ENCODE measurements at regions not wholly inside any gene's neighbourhood (a gene's known extent, or its start where the extent isn't known, plus 50 kb on each side); places are given as distances from the start of the nearest gene placed in this dataset.

GRCh38 chr2:82827426-82827825 is 1631.7 kb downstream of the SUCLG1 start:
- DNase-seq (ENCODE audit: extremely low read depth, insufficient read length) = no peak
- TF ChIP-seq CTCF (IDR thresholded peaks at IDR 0.05; ENCODE audit: insufficient read depth, low read length, poor library complexity, severe bottlenecking) = no peak
- no peaks in the 10 kb centered on the region for H3K36me3 ChIP-seq (ENCODE audit: control insufficient read depth, insufficient read depth, low read length)
- no peaks in the 10 kb centered on the region for H3K27me3 ChIP-seq (replicated peaks; ENCODE audit: control insufficient read depth, insufficient read depth, low read length)
- no peak overlapping the region for H3K4me3 ChIP-seq (replicated peaks; ENCODE audit: low read depth, low read length)

DNA sequence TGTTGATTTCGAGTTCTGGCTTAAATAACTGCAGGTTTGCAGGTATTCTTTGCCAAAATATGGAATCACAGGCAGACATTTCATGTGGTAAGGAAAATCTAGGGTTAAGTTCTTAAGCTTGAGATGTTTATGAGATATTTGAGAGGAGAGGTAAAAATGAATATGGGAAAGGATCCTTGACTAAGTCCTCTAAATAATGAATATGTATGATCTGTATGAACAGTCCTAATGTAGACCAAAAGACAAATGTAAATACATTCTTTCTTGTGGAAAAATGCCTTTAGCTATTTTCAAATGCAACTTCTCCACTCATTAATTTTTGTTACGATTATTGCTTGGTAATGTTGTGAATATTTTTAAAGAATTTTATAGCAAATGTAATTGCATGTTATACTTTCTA is 1632.6 kb downstream of the SUCLG1 start:
- no peak for DNase-seq (ENCODE audit: extremely low read depth, insufficient read length)
- H3K36me3 ChIP-seq (ENCODE audit: control insufficient read depth, insufficient read depth, low read length) = no peaks in the 10 kb centered on the region
- TF ChIP-seq CTCF (IDR thresholded peaks at IDR 0.05; ENCODE audit: insufficient read depth, low read length, poor library complexity, severe bottlenecking) = no peak

DNA sequence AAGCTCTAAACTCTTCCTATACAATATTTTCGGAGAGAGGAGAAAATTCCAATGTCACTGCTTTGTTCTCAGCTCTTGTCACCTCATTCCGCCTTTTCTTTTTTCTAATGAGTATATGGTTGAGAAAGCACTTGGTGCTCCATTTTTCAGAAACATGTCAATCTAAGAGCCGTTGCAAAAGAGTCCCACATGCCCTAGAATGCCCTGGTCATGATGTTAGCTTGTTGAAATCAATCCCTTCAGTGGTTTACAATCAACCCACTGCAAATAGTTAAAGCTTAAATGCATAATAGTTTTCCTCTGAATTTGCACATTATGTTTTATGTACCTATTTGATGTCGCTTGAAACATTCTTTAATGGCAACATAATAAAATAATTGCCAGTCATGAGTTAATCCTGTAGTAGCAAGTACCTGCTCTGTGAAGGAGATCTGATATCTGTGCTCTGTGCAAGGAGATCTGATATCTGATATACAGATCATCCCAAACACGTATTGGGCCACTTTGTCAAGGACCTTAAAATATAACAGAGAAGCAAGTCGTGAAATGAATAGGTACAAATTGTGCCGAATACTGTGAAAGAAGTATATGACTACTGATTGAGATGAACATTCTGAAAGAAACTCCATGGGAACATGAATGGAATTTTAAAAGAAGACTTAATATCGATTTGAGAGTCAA is 1633.5 kb downstream of the SUCLG1 start:
- no peak for TF ChIP-seq CTCF (IDR thresholded peaks at IDR 0.05; ENCODE audit: insufficient read depth, low read length, poor library complexity, severe bottlenecking)
- no peak for DNase-seq (ENCODE audit: extremely low read depth, insufficient read length)
- Histone ChIP-seq H3K4me3 (replicated peaks; ENCODE audit: low read depth, low read length) (no peak overlapping the region), H3K36me3 (ENCODE audit: control insufficient read depth, insufficient read depth, low read length) (no peaks in the 10 kb centered on the region), H3K27me3 (replicated peaks; ENCODE audit: control insufficient read depth, insufficient read depth, low read length) (no peaks in the 10 kb centered on the region)

More for the DNA sequence above, 1632.6 kb downstream of the SUCLG1 start:
- Histone ChIP-seq H3K4me3 (replicated peaks; ENCODE audit: low read depth, low read length) (no peak overlapping the region), H3K27me3 (replicated peaks; ENCODE audit: control insufficient read depth, insufficient read depth, low read length) (no peaks in the 10 kb centered on the region)

DNA sequence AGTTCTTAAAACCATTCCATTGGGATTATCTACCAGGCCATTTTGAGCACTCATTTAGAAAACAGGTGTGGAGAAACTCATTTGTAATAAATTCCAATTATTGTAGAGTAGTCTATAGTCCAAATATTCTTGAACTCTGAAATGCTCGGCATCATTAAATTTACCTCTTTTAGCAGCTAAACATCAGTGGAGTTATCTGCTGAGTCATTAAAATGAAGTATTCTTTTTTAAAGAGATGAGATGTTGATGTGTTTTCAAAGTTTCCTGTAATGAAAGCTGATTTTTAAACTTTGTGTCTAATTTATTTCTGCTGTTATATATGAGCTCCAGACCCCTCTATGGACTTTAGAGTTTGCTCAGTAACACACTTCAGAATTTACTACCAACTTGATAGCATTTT is 1635.2 kb downstream of the SUCLG1 start:
- Histone ChIP-seq H3K36me3 (ENCODE audit: control insufficient read depth, insufficient read depth, low read length) (no peaks in the 10 kb centered on the region), H3K4me3 (replicated peaks; ENCODE audit: low read depth, low read length) (no peak overlapping the region), H3K27me3 (replicated peaks; ENCODE audit: control insufficient read depth, insufficient read depth, low read length) (no peaks in the 10 kb centered on the region)
- no peak for TF ChIP-seq CTCF (IDR thresholded peaks at IDR 0.05; ENCODE audit: insufficient read depth, low read length, poor library complexity, severe bottlenecking)
- DNase-seq (ENCODE audit: extremely low read depth, insufficient read length) = no peak

DNA sequence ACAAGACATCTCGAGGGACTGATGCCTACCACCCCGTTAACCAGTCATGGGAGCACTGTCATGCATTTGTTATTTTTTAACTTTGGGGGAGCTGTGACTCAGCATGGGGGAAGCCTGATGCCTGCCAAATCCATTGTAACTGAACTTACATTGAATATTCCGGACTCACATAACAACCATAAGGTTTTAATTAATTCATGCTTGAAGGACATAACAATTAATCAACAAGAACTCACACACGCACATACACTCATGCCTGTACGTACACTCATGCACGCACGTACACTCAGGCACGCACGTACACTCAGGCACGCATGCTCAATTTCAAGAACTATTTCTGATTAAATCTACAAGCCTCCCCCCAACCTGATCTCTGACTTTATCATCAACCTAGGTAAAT is 1639.1 kb downstream of the SUCLG1 start:
- no peak for TF ChIP-seq CTCF (IDR thresholded peaks at IDR 0.05; ENCODE audit: insufficient read depth, low read length, poor library complexity, severe bottlenecking)
- Histone ChIP-seq H3K36me3 (ENCODE audit: control insufficient read depth, insufficient read depth, low read length) (no peaks in the 10 kb centered on the region), H3K4me3 (replicated peaks; ENCODE audit: low read depth, low read length) (no peak overlapping the region), H3K27me3 (replicated peaks; ENCODE audit: control insufficient read depth, insufficient read depth, low read length) (no peaks in the 10 kb centered on the region)
- DNase-seq (ENCODE audit: extremely low read depth, insufficient read length) = no peak

DNA sequence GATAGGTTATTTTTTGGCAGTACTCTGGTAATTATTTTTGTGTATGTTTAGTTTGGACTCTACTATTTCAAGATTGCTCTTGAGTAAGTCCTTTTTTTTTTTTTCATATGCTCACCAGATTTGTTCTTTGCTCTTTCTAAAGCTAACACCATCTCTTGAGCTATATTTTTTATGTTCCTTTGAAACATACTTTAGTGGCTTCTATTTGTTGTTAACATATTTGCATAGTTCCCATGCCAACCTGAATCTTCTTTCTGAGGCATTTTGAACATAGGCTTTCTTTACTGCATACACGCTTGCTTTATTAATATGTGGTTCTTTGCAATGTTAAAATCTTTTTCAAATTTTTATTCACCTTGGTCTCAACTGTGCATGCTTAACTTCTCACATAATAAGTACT is 1644.9 kb downstream of the SUCLG1 start:
- no peak overlapping the region for H3K4me3 ChIP-seq (replicated peaks; ENCODE audit: low read depth, low read length)
- no peak for TF ChIP-seq CTCF (IDR thresholded peaks at IDR 0.05; ENCODE audit: insufficient read depth, low read length, poor library complexity, severe bottlenecking)
- H3K27me3 ChIP-seq (replicated peaks; ENCODE audit: control insufficient read depth, insufficient read depth, low read length) = no peaks in the 10 kb centered on the region
- no peaks in the 10 kb centered on the region for H3K36me3 ChIP-seq (ENCODE audit: control insufficient read depth, insufficient read depth, low read length)
- no peak for DNase-seq (ENCODE audit: extremely low read depth, insufficient read length)
